ENCODE measurements at regions not wholly inside any gene's neighbourhood (a gene's known extent, or its start where the extent isn't known, plus 50 kb on each side); places are given as distances from the start of the nearest gene placed in this dataset.

DNA sequence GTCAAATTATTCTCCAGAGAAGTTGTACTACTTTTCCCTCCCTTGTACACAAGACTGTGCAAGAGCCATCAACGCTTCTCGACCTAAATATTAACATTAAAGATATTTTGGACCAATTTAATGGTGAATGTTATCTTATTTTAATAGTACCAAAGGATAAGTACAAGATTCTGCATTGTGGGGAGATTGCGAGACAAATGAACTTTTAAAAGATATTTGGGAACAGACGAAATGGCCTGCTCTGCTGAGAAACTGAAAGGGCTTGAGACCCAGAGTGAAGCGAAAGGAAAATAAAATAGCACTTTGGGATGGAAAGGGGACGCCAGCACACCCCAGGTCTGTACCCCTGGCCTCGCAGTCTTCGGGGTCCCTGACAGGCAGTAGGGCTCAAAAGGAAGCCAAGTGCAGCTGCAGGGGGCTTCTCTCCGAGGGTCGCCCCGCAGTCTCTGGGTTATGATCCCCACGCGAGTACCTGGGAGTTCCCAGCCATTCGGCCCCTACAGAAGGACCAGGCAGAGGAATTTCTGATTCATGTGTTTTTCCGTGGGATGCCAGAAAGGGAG is 97.6 kb upstream of the VGLL3 start:
- H3K14ac ChIP-seq (replicated peaks; ENCODE audit: low read depth, low read length): peak overlapping the region; percentile 78
- in situ Hi-C loops (cut with MboI; ENCODE audit: low sequenced_read_pairs): no loop called here
- no TSS peak for BruUV-seq (replicated peaks)
- peak overlapping the region; percentile 59 for H2AK9ac ChIP-seq (replicated peaks; ENCODE audit: low read depth, low read length, poor library complexity)
- no peaks in the 10 kb centered on the region for H4K20me1 ChIP-seq (ENCODE audit: insufficient read depth, low read length)
- DNase-seq: no peak
- H3K23ac ChIP-seq (ENCODE audit: low read depth, low read length): peak overlapping the region; percentile 98
- H2BK5ac ChIP-seq (ENCODE audit: low read depth, low read length, poor library complexity, severe bottlenecking): peak overlapping the region; percentile 74
- no peaks in the 10 kb centered on the region for H3K9me1 ChIP-seq (ENCODE audit: insufficient read depth, low read length)
- dilution Hi-C loops (cut with HindIII; ENCODE audit: low sequenced_read_pairs, unreplicated experiment): no loop called here
- intact Hi-C loops (cut with micrococcal nuclease): loop anchor here (5.0 to 10.0 kb wide), 2 partner anchors 224 to 386 kb away; no protein-coding TSS in a partner anchor
- H2BK120ac ChIP-seq (ENCODE audit: low read depth, low read length): peak overlapping the region; percentile 93
- peak overlapping the region; percentile 45 for H3K4me3 ChIP-seq (ENCODE audit: insufficient read depth, low read depth, low read length)
- peak overlapping the region; percentile 97 for H2AFZ ChIP-seq (replicated peaks; ENCODE audit: low read length, poor library complexity)
- 66% methylated on average over 6 of the region's 15 CpGs; no CpG with 5 or more reads in 1 of the 2 experiments for WGBS, 2 experiments (ENCODE audit: extremely low coverage in 2 of 2, insufficient read length in 1 of 2)
- no peaks in the 10 kb centered on the region; a peak in 1 of 4 replicates for H3K79me1 ChIP-seq (ENCODE audit: low read depth in 1 of 2, low read length in 2 of 2)
- peak overlapping the region; percentile 82; the same call in 2 of the 3 replicates for H2BK15ac ChIP-seq (ENCODE audit: low read depth, low read length)
- H4K5ac ChIP-seq (ENCODE audit: low read depth, low read length): peak overlapping the region; percentile 96
- peak overlapping the region; percentile 92 for H4K91ac ChIP-seq (ENCODE audit: insufficient read depth, low read depth, low read length)
- H3K56ac ChIP-seq (ENCODE audit: extremely low read depth, insufficient read depth, low read length): peak overlapping the region; percentile 72; the same call in 1 of the 2 replicates
- H3K9me3 ChIP-seq (ENCODE audit: control insufficient read depth, insufficient read depth, low read length): no peaks in the 10 kb centered on the region
- no peaks in the 10 kb centered on the region for H3K27me3 ChIP-seq (ENCODE audit: control insufficient read depth, insufficient read depth, low read length)
- H3K4me1 ChIP-seq (ENCODE audit: control insufficient read depth, insufficient read depth, low read length): peaks cover 2% of the 10 kb centered on the region; the same call in 1 of the 2 replicates
- TF ChIP-seq BHLHE40 (IDR thresholded peaks at IDR 0.05; ENCODE audit: low read depth, low read length): no peak
- no peak for TF ChIP-seq MAFK (IDR thresholded peaks at IDR 0.05; ENCODE audit: low read depth, low read length)
- TF ChIP-seq CEBPB (IDR thresholded peaks at IDR 0.05; ENCODE audit: low read depth, low read length): no peak
- no peak for TF ChIP-seq SMC3 (IDR thresholded peaks at IDR 0.05; ENCODE audit: low read depth, low read length)
- TF ChIP-seq RCOR1 (IDR thresholded peaks at IDR 0.05; ENCODE audit: insufficient replicate concordance, low read length): no peak
- TF ChIP-seq MXI1 (IDR thresholded peaks at IDR 0.05; ENCODE audit: borderline replicate concordance, low read depth, low read length): no peak
- no peak for TF ChIP-seq NFE2L2 (IDR thresholded peaks at IDR 0.05; ENCODE audit: low read depth, low read length)
- no peak for TF ChIP-seq CTCF (conservative IDR thresholded peaks at IDR 0.05; ENCODE audit: low read depth, low read length)
- TF ChIP-seq ELK1 (IDR thresholded peaks at IDR 0.05; ENCODE audit: borderline replicate concordance, low read depth, low read length): no peak
- TF ChIP-seq MAZ (IDR thresholded peaks at IDR 0.05; ENCODE audit: borderline replicate concordance, low read depth, low read length): no peak
- TF ChIP-seq, protein P1, sequence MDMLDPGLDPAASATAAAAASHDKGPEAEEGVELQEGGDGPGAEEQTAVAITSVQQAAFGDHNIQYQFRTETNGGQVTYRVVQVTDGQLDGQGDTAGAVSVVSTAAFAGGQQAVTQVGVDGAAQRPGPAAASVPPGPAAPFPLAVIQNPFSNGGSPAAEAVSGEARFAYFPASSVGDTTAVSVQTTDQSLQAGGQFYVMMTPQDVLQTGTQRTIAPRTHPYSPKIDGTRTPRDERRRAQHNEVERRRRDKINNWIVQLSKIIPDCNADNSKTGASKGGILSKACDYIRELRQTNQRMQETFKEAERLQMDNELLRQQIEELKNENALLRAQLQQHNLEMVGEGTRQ (IDR thresholded peaks at IDR 0.05; ENCODE audit: low read depth, low read length): no peak
- TF ChIP-seq RAD21 (IDR thresholded peaks at IDR 0.05; ENCODE audit: low read length): no peak
- TF ChIP-seq RFX5 (IDR thresholded peaks at IDR 0.05; ENCODE audit: low read depth, low read length): no peak
- TF ChIP-seq CHD1 (IDR thresholded peaks at IDR 0.05; ENCODE audit: low read depth, low read length): no peak
- TF ChIP-seq POLR2A (IDR thresholded peaks at IDR 0.05; ENCODE audit: low read depth, low read length): no peak
- no peak for TF ChIP-seq FOS (IDR thresholded peaks at IDR 0.05; ENCODE audit: low read depth, low read length)
- no peak for ATAC-seq (ENCODE audit: low read depth)
- H3K18ac ChIP-seq (ENCODE audit: low read depth, low read length): peak overlapping the region; percentile 91
- H2BK20ac ChIP-seq (ENCODE audit: low read depth, low read length): peak overlapping the region; percentile 40; the same call in 1 of the 2 replicates
- H3K27ac ChIP-seq (ENCODE audit: insufficient read depth, low read length): peak overlapping the region; percentile 81
- ChIA-PET POLR2A (ENCODE audit: unreplicated experiment) (no interaction called here), CTCF (no interaction called here)
- H3K9ac ChIP-seq (ENCODE audit: low read depth, low read length): peak overlapping the region; percentile 82
- peak overlapping the region; percentile 94 for H3K4me2 ChIP-seq (ENCODE audit: low read depth, low read length)
- H4K8ac ChIP-seq (ENCODE audit: low read depth in 2 of 2, low read length in 2 of 2): peak overlapping the region; percentile 85 to 95
- H3K4ac ChIP-seq (ENCODE audit: low read depth, low read length): peak overlapping the region; percentile 88
- peak overlapping the region; percentile 29; the same call in 1 of the 2 replicates for H2AK5ac ChIP-seq (ENCODE audit: low read depth, low read length)
- no peaks in the 10 kb centered on the region for H3K36me3 ChIP-seq (ENCODE audit: control insufficient read depth, insufficient read depth, low read length)
